IPS DF 19.7 (cell line): ENCODE measurements at regions not wholly inside any gene's neighbourhood (a gene's known extent, or its start where the extent isn't known, plus 50 kb on each side); places are given as distances from the start of the nearest gene placed in this dataset.

Experiments used
- DNase-seq: peaks from one replicate; pipeline ENCODE4 v3.0.0-alpha.2; 2013; ENCODE audit warnings: low read depth, low spot score

DNA sequence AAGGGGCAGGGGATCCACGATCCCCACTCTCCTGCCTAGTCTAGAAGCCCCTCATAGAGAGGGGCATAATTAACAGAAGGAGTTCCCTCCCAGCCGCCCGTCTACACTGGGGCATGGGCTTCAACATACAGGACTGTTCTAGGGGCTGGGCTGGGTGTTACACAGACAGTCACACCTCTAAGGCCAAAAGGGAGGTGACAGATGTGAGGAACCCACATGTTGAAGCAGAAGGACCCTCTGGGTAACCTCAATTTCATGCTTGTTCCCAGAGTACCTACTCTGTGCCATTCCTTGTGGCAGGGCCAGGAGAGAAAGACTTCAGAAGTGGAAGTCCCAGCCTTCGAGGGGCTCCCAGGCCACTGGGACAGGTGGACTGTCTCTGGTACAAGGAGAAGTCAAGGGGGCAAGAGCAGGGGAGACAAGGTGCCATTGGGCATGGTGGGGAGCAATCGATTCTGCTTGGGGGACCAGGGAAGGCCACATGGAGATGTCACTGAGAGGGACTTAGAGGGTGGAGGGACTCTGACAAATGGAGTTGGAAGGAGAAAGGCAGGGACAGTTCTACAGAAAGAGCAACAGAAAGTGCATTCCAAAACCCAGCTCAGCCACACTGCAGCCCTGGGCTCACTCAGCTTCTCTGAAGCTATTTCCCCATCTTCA is 71.3 kb downstream of the CPN2 start:
- DNase-seq = no peak

DNA sequence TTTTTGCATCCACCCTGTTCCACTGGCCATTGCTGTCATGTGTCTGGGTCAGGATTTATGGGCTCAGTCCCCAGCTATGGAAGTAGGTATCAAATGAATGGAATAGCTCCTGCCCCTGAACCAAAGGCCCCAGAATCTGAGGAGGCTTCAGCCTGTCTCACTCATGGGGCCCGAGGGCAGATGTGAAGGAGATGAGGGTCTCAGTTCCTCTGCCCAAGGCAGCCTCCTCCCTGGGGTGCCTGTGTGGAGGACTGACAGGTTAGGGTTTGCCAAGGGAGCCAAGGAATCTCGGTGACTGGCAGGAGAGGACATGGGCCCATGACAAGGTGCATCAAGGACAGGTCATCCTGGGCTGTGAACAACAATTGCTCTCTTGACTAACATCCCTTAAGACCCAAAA is 70.4 kb downstream of the CPN2 start:
- no peak for DNase-seq

- no peak for DNase-seq
These were observed 69.8 kb downstream of the CPN2 start for GRCh38 chr3:194281306-194281705.

DNA sequence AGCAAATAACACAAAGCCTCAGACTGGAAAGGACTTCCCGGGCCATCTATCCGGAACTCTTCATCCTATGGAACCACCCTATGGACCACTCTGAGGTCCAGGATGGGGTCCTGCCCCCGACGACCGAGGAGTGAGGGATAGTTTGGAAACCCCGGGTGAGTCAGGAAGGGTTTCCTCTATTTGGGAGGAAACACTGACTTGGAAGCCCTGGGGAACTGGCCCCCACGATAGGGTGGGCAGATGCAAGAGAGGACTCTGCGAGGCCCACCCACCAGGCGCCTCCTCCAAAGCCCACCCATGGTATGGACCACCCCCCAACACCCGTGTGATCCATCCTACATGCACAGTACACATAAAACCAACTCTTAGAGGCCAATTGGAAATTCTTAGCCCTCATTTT is 69.4 kb downstream of the CPN2 start:
- DNase-seq = no peak

DNA sequence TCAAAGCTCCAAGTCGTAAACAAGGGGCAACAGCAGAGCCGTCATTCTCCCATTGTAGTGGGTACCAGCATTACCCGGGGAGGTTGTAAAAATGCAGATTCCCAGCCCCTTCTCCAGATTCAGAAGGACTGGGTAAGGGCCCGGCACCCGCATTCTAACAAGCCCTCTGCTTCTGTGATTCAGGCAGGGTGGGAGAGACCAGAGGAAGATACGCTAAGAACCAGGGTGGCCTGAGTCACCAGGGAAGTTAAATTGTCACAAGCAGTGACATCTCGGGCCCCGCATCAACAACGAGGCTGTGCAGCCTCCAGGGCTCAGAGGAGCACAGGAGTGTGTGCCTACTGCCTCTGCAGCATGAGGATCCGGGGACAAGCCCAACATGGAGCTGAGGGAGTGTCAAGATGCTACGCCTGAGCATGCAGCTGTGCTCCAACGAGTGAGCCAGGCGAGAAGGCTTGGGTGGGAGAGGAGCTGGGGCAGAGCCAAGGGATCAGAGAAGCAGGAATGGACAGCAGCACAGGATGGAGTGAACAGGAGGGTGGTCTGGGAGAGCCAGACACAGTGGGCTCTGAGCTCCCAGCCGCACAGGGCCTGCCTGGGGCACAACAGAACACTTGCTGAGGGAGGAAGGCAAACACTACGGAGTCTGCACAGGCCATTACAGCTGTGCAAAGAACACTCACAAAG is 68.5 kb downstream of the CPN2 start:
- DNase-seq = no peak

DNA sequence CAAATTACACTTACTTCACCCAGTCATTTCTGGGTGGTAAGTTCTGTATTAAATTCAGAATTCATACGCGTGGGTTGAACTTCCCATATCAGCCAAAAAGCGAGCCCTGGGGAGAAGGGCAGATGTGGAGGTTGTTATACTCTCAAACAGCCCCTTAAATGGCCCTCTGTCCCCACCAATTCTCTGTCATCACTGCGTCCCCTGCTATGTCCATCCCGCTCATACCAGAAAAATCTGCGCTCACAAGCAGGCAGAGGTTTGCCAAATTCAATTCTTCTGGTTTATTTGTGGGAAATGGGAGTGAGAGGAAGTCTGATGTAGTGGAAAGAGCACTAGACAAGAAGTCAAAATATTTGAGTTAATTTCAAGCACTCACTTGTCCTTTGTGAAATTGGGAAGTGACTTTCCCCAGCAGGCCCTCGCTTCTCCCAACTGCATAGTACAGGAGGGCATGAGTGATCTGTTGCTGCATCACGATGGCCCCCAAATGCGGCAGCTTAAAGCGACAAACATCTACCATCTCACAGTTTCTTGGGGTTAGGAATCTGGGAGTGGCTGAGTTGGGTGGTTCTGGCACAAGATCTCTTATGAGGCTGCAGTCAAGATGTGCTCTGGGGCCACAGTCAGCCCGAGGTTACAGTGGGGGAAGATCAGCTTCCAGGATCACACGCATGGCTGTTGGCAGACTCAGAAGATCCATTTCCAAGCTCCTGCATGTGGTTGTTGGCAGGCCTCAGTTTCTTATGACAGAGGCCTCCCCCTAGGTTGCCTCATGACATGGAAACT is 67.7 kb downstream of the CPN2 start:
- DNase-seq = no peak

DNA sequence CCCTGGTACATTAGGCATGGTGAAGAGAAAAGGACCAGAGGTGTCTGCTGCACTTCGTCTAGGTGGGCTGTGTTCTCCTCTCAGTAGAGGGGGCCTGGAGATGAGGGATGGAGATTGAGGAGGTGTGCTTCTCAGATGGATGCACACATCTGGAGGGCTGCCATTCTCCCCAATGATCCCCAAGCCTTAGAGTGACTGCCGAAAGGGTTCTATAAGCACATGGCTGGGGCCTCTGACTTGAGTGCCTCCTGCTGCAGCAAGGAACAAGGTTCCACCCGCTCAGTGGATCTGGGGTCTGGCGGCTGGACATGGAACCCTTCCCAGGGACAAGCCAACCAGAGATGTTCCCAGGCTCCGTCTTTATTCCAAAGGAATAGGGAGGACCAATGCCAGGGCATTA is 66.8 kb downstream of the CPN2 start:
- no peak for DNase-seq

DNA sequence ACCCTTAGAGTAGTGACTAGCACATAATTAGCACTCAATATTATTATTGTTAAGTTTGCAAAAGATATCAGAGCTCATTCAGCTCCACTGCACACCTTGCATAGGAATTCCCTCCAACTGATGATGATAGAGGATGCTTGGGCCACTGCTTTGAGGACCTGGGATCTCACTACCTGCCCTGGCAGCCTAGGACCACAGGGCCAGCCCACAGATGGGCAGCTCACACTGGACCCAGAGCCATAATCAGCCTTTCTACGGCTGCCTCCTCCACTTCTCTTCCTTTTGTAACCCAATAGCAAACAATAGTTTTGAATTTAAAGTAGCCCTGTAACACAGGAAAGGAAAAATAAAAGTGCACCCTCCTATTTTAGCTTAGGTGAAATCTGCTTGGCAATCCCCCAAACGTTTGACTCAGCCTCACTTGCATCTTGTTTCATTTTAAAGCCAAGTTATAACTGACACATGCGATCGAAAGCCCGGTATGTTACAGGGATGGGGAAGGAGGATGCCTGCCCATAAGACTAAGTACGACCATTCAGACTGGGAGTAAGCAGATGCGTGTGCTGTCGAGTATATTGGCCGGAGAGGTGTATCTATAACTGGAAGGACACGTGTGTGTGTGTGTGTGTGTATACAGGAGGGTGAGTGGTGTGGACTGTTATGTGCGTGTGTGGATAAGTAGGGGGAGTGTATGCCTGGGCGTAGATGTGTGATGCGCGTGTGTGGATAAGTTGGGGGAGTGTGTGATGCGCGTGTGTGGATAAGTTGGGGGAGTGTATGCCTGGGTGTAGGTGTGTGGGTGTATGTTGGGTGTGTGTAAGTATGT is 65.9 kb downstream of the CPN2 start:
- no peak for DNase-seq

DNA sequence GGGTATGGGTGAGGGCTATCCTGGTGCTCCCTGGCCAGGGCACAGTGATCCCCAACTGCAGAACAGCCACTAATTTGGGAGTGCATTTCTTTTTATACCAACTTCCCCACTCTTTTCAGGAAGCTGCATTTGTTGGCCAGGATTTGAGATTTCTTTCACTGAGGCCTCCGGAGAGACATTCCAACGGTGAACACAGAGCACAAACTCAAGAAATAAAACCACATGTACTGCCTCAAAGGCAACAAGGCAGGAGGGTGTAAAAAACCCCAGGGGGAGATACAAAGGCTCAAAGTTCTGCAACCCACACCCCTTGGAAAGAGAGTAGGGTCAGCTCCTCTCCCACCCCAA is 65.3 kb downstream of the CPN2 start:
- no peak for DNase-seq

- no peak for DNase-seq
These were observed 64.6 kb downstream of the CPN2 start for GRCh38 chr3:194286375-194287146.

- DNase-seq = no peak
These were observed 63.8 kb downstream of the CPN2 start for GRCh38 chr3:194287374-194287773.

- DNase-seq = no peak
These were observed 63.0 kb downstream of the CPN2 start for GRCh38 chr3:194287977-194288706.
